OCI-M1 (cell line): ENCODE measurements at regions not wholly inside any gene's neighbourhood (a gene's known extent, or its start where the extent isn't known, plus 50 kb on each side); places are given as distances from the start of the nearest gene placed in this dataset.
A peak's percentile ranks its signal among the peaks of the same experiment; 100 is the strongest.
"Not testable (repeated sequence)": the region's sequence is repeated elsewhere in the genome, so short reads cannot be mapped to it uniquely, and the experiment has no call there.

Experiments used
- DNase-seq: peaks from one replicate; lab custom pipeline; 2025; lab: John Stamatoyannopoulos, UW

DNA sequence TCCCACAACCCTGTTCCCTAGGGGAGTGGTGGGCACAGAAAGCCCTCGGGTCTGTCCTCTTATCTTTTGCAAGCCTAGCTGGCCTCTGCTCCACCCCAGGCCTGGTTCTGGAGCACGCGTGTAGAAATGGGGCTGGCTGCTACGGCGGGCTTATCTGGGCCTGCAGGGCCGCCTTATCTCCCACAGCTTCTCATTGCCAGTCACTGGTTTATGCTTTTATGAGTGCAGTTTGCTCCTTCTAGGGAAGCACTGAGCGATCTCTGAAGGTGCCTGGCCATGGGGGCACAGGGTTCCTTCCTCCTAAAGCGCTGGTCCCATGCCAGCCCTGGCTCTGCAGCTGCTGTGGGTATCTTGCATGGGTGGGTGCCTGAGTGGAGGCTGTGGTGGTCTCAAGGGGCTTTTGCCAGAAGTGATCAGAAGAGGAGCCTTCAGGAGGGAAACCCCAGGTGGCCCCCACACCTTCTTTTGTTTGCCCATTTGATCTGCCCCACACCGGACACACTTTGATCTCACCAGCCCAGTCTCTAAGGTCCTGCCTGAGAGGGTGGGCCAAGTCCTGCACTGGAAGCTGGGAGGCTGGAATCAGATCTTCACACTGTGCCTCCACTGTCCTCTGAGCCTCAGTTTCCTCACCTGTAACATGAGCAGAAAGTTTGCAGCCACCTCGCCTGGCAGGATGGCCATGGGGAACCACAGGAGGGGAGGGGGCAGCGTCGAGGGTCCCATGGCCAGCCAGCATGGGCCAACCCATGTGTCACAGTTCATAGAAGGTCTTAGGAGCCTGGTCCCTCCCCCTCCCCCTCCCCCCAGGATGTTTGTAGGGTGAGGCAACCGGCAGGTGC is 86.6 kb upstream of the FGF3 start:
- DNase-seq = peak; percentile 100

DNA sequence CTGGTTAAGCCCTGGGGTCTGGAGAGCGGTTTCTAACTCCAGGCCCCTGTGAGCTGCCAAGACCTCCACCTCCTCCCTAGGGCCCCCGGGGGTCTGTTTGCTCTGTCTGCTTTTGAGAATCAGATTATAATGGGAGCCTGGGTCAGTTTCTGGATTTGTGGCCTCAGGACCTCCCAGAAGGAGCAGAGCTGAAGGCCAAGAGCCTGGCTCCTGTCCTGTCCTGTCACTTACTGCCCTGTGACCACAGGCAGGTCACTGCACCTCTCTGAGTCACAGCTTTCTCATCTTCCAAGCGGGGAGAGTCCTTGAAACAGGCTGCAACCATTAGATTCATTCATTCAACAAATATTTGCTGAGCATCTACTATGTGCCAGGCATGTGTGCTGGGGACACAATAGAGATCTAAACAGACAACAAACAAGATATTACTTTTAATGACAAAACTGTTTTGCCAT is 87.3 kb upstream of the FGF3 start:
- peak; percentile 56 for DNase-seq

DNA sequence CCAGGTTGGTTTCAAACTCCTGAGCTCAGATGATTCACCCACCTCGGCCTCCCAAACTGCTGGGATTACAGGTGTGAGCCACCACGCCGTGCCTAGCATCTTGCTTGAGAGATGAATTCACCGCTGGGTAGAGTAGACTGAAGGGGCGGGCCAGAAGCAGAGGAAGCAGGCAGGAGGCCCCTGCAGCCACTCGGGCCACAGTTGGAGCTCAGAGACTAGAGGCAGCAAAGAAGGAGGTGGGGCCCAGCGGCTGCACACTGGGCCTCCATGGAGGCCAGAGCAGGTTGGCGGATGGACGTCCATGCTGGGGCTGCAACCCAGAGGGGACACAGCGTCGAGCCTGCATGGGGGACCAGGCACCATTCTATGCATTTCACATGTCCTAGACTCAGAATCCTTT is 88.4 kb upstream of the FGF3 start:
- DNase-seq = no peak

DNA sequence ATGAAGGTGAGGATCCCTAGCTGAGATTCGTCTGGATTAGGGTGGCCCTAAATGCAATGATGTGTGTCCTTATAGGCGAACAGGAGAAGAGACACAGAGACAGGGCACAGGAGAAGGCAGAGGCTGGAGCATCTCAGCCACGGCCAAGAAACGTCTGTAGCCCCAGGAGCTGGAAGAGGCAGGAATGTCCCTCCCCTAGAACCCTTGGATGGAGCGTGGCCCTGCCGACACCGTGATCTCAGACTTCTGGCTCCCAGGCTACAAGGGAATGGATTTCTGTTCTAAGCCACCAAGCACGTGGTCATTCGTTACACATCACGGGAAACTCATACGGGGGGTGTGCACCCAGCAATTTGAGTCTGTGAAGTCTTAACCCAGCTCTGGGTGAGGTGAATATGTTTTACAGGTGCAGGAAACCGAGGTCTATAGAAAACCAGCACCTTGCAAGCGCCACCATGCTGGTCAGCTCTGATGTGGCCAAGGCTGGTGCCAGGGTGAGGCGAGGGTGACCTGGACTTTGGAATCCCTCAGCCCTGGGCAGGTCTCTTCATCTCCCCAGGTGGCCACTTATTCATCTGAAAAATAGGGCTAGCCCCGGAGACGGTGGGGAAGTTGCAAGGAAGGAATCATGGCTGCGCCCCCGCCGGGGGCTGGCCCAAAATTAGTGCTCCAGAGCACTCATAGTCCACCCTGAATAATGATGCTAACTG is 89.5 kb upstream of the FGF3 start:
- no peak for DNase-seq

DNA sequence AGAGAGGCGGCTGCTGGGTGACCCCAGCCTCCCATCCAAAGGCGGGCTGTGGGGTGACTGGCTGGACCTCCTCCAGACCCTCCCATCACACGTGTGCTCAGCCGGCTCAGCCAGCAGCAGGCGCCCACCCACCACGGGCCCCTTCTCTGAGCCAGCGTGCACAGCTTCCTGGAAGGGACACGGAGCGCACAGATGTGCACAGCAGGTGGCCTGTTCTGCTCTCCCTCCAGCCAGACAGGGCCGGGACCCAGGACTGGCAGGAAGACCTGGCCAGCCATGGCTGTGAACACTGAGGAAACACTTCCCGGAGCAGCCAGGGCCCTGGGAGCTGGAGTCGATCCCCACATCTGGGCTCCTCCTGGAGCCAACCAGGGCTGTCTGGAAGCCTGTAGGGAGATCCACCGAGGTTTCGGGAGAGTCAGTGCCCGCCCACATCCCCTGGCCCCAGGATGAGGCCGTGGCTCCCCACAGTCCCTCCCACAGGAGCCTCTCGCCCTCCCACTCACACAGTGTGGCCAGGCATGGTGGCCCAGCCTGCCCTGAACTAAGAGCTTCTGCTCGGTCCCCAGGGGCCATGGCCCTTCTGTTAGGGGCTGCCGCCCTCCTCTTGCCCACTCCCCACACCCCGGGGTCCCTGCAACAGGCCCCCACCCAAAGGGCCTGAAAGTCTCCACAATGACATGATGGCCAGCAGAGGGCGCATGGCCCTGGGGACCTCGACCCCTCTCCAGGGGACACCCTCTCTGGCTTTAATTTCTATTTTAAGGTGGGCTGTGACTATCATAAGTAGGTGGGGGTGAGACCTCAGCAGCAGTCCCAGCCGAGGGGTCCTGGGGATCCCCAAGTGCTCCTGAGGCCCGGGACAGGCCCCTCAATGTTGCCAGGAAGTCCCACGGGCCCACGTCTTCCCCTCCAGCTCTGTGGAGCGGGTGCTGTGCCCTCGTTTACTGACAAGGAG is 90.6 kb upstream of the FGF3 start:
- DNase-seq = peak; percentile 68

DNA sequence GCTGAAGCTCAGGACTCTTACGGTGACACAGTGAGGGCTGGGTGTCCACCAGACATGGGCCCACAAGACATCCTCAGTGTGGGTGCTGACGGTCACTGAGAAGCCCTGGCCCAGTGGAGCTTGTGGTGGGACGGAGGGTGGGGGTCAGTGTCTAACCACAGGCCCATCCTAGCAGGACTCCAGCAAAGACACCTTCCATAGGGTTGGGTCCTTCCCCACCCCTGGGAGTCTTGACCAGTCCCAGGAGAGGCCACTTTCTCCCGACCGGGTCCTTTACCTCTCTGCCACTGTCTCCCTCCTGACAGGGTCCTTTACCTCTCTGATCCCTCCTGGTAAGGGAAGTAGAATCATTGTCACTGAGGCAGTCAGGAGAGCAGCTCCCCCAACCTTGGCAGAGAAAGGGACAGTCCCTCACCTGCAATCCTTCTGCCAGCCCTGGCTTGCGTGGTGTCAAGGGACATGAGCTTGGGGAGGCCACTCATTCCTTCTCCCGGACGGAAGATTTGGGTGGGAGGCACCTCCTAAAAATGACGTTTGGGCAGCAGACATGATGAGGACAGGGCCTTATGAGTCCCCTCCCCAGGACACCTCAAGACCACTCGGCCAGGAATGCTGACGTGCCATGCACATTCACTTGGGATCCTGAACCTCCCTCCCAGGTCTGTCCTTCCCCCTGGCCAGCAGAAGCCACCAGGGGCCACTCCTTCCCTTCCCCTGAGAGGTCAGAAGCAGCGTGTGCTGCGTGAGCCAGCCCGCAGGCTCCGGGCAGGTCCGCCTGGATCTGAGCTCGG is 91.5 kb upstream of the FGF3 start:
- DNase-seq = no peak

DNA sequence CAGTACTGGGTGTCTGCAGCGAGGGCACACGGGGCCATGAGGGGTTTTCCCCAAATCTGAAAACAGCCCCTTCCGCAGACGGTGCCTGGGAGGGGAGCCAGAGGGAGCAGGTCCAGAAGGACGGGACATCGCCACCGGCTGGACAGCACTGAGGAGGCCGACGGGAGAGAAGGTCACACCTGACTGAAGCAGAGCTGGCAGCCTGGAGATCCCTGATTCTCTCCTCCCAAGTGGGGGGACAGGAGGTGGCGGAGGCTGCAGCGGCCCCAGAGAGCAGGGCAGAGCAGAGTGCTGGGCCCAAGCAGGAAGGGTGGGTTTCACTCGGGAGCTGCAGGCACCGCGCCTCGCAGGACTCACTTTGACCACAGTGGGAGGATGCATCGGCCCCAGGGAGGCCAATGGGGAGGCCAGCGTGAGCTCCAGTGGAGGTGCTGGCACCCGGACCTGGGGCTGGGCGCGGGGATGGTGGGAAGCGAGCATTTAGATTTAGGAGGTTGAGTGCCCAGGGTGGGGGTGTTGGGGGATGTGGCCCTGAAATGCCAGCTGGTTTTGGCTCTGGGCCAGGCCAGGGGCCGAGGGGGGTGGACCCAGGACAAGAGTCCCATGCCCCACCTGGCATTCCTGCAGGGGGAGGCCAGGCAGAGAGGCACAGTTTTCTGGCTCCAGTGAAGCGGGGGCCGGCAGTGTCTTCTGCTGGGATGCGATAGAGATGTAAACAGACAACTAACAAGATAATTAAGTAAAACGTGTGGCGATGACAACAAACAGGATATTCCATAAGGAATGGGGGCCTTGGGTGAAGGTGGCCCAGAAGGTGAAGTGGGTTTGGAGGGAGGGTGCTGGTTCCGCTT is 92.3 kb upstream of the FGF3 start:
- DNase-seq = no peak

DNA sequence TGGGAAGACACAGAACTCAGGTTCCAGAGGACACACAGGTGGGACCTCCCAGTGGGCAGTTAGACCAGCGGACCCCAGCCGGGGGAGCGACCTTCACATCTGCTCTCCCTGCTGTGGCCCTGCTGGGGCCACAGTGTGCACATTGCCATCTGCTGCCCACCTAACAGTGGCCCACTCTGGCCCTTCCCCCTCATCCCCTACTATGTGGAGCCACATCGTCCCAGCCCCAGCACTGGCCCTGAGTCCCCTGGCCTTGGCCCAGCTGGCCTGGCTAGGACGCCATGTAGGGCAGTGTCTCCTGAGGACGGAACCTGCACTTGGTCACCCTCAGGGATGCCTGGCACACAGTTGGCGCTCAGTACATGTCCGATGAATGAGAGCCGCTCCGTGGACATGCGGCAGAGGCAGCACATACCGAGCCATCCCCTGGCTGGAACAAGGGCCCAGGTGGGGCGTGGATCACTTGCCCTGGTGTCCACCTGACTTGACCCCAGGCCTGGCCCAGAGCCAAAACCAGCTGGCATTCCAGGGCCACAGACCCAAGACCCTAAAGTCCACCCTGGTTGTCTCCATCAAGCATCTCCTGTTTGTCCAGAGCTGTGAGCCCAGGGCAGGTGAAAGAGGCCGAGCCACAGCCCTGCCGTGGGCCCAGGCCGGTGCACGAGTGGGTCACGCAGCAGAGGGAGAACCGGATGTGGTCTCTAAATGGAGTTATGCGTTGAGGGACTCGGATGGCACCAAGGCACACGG is 93.1 kb upstream of the FGF3 start:
- DNase-seq = no peak

DNA sequence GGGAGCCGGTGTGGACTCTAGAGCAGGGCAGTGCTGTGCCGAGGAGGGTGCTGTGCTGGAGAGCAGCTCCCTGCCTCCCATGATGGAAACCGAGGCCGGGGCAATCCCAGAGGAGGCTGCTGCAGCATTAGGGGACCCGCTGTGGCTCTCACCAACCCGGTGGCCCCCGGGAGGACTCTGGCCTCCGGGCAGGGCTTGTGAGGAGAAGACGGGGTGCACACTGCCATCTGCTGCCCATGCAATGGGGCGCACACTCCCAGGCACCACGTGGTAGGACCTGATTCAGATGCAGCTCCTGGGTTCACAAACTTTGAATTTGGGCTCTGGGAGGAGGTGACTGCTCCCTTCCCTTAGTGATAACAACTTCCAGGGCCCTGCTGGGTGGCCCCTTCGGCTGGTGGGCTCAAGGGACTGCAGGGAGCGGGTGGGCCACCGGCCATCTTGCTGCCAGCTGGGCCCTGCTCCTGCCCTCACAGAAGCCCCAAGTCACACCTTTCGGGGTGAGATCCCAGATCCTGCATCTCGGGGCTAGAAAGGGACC is 93.8 kb upstream of the FGF3 start:
- DNase-seq = peak; percentile 76

DNA sequence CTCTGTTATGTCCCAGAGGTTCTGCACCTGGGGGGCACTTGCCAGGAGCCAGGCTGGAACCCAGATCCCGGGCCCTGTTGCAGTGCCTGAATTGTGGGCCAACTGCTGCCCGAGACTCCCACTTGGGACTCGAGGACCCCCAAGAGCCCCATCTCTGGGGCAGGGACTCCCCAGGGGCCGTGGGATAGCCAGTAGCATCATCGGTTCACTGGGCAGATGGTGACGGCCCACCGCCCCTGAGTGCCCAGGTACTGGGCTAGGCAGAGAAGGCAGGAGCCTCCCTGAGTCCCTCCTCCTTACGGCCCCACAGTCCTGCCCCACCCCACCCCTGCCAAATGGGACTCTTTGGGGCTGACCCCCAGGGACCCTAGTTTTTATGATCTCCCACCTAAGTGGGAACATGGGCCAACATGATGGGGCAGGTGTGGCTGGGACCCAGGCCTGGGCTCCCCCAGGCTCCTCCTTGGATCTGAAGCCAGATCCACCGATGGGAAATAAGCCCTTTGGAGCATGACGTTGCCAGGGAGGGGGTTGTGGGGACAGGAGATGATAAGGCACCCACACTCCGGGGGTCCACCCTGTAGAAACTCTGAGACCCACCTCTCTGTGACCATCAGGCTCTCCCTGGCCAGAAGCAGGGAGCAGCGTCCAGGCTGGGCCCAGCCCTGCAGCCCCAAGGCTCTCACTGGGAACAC is 94.5 kb upstream of the FGF3 start:
- no peak for DNase-seq

DNA sequence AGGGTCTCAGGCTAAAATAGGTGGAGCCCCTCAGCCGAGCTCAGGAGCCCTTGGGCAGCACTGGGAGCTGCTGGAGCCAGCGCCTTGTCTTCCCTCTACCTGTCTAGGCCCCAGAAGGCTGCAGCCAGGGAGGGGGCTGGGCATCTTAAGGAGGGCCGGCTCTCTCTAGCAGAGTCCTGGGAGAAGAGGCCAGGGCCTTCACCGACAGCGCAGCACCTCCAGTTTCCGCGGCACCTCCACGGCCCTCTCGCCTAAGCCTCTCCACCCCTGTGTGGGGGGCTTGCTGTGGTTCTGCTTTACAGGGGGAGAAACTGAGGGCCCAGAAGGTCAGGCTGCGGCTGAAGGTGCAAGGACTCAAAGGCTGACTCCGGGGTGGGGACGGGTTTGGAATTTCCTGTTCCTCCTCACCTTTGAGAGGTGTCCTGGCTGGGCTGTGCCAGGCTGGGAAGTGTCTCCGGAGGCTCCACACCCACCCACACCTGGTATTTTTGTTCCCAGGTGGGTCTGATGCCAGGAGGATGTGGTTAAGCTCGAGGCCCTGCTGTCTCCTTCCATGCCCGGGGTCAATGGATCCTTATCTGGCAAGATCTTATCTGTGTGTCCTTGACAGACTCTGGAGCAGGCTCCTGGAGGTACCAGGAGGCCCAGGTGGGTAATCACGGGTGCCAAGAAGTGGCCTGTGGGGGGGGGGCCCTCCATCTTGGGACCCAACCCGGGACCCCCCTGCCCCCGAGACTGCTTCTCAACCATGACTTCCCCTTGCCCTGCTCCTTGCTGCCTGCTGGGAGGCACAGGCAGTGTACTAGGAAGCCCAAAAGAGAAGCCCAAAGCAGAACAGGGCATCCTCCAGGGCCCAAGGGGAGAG is 95.3 kb upstream of the FGF3 start:
- no peak for DNase-seq

DNA sequence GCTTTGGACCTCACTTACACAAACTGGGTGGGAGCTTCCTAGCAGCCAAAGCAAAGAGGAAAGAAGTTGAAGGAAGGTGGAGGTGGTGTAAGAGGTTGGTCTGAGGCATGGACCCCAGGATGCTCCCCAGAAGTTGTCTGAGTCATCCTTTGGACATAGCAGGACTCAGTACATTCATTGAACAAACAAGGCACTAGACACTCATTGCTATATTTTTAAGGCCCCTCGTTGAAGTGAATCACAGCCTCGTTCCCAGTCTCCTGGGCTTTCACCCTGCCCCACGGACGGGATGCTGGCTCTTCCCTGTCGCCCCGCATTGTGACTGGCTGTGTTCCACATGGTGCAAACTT is 95.9 kb upstream of the FGF3 start:
- no peak for DNase-seq

DNA sequence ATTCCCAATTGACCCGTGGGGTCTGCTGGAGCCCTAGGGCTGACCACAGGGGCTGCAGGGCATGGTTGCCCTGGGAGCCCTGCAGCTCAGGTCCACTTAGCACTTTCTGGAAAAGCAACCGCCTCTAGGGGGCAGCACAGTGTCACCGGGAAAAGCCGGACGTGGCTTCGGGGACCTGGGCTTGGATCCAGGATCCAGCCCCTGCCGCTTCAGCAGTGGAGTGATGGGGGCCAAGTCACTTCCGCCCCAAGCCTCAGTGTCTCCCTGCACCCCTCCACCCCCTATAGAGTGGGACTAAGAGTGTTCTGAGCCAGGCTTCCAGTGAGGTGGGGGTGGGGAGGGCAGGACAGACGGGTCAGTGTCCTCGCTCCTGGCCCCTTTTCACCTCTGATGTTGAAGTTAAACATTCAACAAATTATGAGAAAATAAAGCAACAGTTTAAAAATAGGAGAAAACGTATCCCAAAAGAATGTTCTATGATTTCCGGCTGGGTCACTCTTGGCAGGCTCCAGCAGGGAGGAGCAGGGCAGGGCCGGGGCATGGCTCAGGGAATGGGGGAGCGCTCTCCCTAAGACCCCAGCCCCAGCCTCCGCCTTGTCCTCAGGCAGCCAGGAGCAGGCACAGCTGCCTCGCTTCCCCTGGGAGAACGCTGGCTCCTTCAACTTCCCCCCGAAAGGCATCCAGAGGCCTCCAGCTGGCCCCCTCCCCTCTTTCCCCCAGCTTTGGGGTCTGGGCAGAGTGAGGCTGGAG is 96.5 kb upstream of the FGF3 start:
- peak; percentile 94 for DNase-seq

DNA sequence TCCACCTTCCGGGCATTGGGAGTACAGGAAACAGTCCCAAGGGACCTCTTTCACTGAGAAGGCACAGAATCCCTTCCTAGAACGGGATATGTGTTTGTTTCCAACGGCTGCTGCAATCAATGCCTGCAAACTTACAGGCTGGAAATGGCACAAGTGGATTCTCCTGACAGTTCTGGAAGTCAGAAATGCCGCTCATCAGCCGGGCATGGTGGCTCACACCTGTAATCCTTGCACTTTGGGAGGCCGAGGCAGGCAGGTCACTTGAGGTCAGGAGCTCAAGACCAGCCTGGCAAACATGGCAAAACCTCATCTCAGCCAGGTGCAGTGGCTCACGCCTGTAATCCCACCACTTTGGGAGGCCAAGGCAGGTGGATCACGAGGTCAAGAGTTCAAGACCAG is 97.0 kb upstream of the FGF3 start:
- not testable (repeated sequence) for DNase-seq

DNA sequence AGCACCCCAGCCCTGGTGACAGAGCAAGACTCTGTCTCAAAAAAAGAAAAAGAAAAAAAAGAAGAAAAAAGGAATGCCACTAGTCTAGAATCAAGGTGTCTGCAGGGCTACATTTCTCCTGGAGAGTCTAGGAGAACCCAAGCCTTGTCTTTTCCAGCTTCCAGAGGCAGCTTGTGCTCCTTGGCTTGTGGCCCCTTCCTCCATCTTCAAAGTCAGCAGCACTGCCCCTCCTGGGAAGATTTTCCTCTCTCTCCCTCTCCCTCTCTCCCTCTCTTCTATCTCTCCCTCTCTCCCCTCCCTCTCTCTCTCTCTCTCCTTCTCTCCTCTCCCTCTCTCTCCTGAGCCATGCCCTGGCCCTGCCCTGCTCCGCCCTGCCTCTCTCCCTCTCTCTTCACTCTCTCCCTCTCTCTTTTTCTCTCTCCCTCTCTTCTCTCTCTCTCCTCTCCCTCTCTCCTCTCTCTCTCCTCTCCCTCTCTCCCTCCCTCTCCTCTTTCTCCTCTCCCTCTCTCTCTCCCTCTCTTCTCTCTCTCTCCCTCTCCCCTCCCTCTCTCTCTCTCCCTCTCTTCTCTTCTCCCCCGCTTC is 97.7 kb upstream of the FGF3 start:
- DNase-seq = no peak

DNA sequence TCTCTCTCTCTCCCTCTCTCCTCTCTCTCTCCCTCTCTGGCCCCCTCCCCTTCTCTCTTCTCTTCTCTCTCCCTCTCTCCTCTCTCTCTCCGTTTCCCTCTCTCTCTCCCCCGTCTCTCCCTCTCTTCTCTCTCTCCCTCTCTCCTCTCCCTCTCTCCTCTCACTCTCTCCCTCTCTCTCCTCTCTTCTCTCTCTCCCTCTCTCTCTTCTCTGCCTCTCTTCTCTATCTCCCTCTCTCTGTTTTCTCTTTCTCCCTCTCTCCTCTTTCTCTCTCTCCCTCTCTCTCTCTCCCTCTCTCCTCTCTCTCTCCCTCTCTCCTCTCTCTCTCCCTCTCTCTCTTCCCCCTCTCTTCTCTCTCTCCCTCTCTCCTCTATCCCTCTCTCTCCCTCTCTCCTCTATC is 98.3 kb upstream of the FGF3 start:
- DNase-seq = no peak
